EL (cell line): ENCODE measurements at regions not wholly inside any gene's neighbourhood (a gene's known extent, or its start where the extent isn't known, plus 50 kb on each side); places are given as distances from the start of the nearest gene placed in this dataset.

Experiments used
- DNase-seq: peaks from one replicate; pipeline ENCODE4 v3.0.0-alpha.2; 2016

GRCh38 chr11:27857014-27857413, 156.8 kb upstream of the BDNF start:
- DNase-seq, result no peak

- DNase-seq, result no peak
Observed at GRCh38 chr11:27848423-27848822, 148.2 kb upstream of the BDNF start.

DNA sequence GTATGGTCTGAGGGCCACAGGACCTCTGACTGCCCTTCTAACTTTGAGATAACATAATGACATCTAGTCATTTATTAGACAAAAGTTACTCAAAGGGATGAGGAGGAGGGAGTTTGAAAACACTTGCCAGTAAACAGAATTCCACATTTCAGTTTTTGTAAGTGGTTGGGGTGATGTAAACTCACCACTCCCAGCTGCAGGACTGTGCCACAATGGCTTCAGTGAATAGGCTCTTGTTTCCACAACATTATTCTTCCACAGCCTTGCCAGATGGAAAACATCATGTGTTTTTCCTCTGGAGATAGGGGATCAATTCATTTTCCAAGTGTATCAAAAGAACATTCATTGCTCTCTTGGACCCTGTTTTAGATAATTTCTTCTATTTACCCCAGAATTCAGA, 147.2 kb upstream of the BDNF start:
- DNase-seq, result no peak

DNA sequence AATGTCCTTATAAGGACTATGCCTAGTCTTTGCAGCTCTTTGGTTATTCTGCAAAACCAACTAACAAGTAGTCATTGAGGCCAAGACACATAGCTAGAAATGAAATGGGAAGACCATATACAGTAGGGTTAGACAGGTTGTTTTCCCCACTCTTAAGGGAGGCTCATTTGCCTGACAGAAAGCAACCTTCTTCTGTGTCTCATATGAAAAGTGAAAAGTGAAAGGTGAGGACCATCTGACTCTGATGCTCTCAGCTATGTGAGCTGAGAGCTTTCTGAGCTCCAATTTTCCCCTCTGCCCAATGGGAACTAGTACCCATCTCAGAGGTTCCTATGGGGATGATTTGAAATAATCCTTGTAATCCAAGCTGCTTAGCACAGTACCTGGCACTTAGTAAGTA, 142.0 kb upstream of the BDNF start:
- DNase-seq, result no peak

DNA sequence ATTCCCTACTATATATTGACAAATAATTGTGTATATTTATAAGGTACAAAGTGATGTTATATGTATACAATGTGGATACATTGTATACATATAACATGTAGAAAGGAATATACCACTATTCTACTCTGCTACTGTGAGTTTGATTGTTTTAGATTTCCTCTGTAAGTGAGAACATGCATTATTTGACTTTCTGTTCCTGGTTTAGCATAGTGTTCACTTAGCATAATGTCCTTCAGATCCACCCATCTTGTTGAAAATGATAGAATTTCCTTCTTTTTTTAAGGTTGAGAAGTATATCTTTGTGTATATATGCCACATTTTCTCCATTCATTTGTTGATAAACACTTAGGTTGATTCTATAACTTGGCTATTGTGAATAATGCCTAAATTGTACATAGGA, 140.8 kb upstream of the BDNF start:
- no peak for DNase-seq

GRCh38 chr11:27839226-27839913, 139.1 kb upstream of the BDNF start:
- peak; percentile 46 for DNase-seq

- no peak for DNase-seq
Observed at GRCh38 chr11:27838674-27839073, 138.4 kb upstream of the BDNF start.

GRCh38 chr11:27837895-27838563, 137.8 kb upstream of the BDNF start:
- DNase-seq, result no peak

- peak; percentile 15 for DNase-seq
Observed at GRCh38 chr11:27830206-27830605, 130.0 kb upstream of the BDNF start.

- peak; percentile 26 for DNase-seq
Observed at GRCh38 chr11:27820249-27820648, 120.0 kb upstream of the BDNF start.

- DNase-seq, result no peak
Observed at GRCh38 chr11:27816197-27816596, 115.9 kb upstream of the BDNF start.

- DNase-seq, result peak; percentile 69
Observed at GRCh38 chr11:27812341-27812740, 112.1 kb upstream of the BDNF start.

GRCh38 chr11:27807596-27807995, 107.3 kb upstream of the BDNF start:
- DNase-seq, result peak; percentile 72

GRCh38 chr11:27806122-27806521, 105.9 kb upstream of the BDNF start:
- no peak for DNase-seq

GRCh38 chr11:27795955-27796861, 96.0 kb upstream of the BDNF start:
- DNase-seq, result no peak

GRCh38 chr11:27786864-27787263, 86.6 kb upstream of the BDNF start:
- DNase-seq, result no peak

- no peak for DNase-seq
Observed at GRCh38 chr11:27786331-27786730, 86.1 kb upstream of the BDNF start.

DNA sequence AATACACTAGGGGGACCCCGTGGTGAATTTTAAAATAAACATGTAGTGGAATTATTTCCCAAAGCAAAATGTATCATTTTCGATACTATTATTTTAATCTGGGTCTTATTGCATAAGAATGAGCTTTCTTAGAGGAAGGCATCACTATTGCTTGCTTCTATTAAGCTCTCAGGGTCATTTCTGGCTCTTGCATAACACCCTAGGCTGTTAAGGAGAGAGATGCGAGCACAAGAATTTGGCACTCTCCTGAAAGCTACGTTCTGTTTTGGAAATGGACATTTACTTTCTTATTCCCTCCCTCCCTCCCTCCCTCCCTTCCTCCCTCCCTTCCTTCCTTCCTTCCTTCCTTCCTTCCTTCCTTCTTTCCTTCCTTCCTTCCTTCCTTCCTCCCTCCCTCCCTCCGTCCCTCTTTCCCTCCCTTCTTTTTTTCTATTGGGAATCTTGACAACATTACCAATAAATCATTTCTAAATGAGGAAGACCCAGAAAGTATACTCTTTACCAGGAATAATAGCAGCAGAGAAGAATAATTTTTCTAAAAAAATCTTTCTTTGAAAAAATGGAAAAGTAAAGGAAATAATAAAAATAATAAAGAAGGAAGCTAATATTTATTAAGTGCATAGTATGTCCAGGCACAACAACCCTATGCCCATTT, 83.6 kb upstream of the BDNF start:
- DNase-seq, result no peak

DNA sequence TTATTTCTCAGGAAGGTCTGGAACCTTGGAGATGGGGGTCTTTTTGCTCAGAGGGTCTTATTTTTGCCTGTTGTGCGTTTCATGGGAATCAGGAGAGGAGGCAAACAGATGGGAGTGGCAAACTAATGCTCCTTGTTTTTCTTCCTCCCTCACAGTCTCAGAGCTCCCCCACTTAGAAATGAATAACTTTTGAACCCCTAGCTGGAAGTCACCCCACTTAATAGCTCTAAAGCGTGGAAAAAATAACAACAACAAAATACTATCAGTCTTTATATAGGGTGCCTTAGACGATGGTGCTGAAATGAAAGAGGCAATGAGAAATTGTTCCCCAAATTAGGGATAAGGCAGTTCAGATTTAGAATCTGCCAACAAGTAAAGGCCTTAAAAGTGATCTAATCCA, 76.8 kb upstream of the BDNF start:
- peak; percentile 43 for DNase-seq

DNA sequence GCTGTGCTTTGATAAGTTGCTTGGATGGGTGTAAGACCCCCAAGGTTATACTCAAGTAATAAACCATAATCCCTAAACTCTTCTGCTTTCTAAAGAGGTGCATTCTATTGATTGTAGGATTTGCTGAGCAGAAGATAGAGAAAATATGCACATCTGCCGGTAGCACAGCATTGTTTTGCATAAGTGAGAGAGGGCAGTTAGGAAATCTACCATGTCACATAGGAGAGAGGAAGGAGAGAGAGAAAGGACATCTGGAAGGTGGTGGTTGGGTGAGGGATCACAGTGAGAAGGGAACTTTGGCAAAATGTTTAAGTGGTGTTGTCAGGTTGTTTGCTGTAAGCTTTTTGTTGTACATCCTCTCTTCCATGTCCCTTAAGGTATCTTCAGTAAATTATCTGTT, 73.6 kb upstream of the BDNF start:
- DNase-seq, result no peak

GRCh38 chr11:27771516-27771915, 71.3 kb upstream of the BDNF start:
- DNase-seq, result no peak

DNA sequence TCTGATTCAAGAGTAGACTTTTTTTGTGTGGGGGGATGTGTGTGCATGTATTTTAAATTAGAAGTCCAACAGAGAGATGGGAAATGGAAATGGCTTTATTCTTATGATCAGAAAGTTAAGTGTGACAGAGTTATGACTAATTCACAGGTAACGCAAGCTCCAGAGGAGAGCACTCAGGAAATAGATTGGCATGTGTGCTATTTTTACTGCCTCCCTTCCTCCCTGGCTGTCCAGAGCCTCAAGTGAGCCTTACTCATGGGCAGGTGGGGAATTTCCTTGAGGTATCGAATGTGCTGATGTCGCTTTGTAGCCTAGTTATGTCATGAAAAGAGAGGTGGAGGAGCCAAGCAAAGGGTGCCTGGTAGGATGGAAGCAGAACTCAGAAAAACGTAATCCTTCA, 70.3 kb upstream of the BDNF start:
- peak; percentile 6 for DNase-seq

- DNase-seq, result no peak
Observed at GRCh38 chr11:27763736-27764135, 63.5 kb upstream of the BDNF start.
